ENCODE measurements at regions not wholly inside any gene's neighbourhood (a gene's known extent, or its start where the extent isn't known, plus 50 kb on each side); places are given as distances from the start of the nearest gene placed in this dataset.
"Not testable (repeated sequence)": the region's sequence is repeated elsewhere in the genome, so short reads cannot be mapped to it uniquely, and the experiment has no call there.

- H3K27ac ChIP-seq = no peak overlapping the region
- no peaks in the 10 kb centered on the region for H3K4me1 ChIP-seq
- H3K4me3 ChIP-seq = no peak overlapping the region
- H3K36me3 ChIP-seq = no peaks in the 10 kb centered on the region
- H3K9me3 ChIP-seq = no peaks in the 10 kb centered on the region
- no peak for DNase-seq (ENCODE audit: low spot score in 2 of 2)
- H3K27me3 ChIP-seq = no peaks in the 10 kb centered on the region
- intact Hi-C loops (cut with DNase I; ENCODE audit: low total_unique reads) = no loop called here
- TF ChIP-seq CTCF (IDR thresholded peaks at IDR 0.05) (no peak), POLR2A (IDR thresholded peaks at IDR 0.05) (no peak), POLR2AphosphoS5 (IDR thresholded peaks at IDR 0.05) (no peak)
Observed at GRCh38 chr6:112881027-112881426, 533.9 kb downstream of the RFPL4B start.

GRCh38 chr6:112881828-112882780 is 535.0 kb downstream of the RFPL4B start:
- H3K36me3 ChIP-seq = no peaks in the 10 kb centered on the region
- no peak for TF ChIP-seq POLR2AphosphoS5 (IDR thresholded peaks at IDR 0.05)
- TF ChIP-seq POLR2A (IDR thresholded peaks at IDR 0.05) = no peak
- no peak for TF ChIP-seq CTCF (IDR thresholded peaks at IDR 0.05)
- DNase-seq (ENCODE audit: low spot score in 2 of 2) = no peak
- H3K27ac ChIP-seq = no peak overlapping the region
- H3K4me3 ChIP-seq = no peak overlapping the region
- intact Hi-C loops (cut with DNase I; ENCODE audit: low total_unique reads) = no loop called here
- no peaks in the 10 kb centered on the region for H3K9me3 ChIP-seq
- H3K4me1 ChIP-seq = no peaks in the 10 kb centered on the region
- H3K27me3 ChIP-seq = no peaks in the 10 kb centered on the region

GRCh38 chr6:112883095-112883494 is 536.0 kb downstream of the RFPL4B start:
- H3K36me3 ChIP-seq = no peaks in the 10 kb centered on the region
- H3K27me3 ChIP-seq = no peaks in the 10 kb centered on the region
- H3K27ac ChIP-seq = no peak overlapping the region
- no peaks in the 10 kb centered on the region for H3K4me1 ChIP-seq
- intact Hi-C loops (cut with DNase I; ENCODE audit: low total_unique reads) = no loop called here
- TF ChIP-seq POLR2A (IDR thresholded peaks at IDR 0.05) (no peak), CTCF (IDR thresholded peaks at IDR 0.05) (no peak), POLR2AphosphoS5 (IDR thresholded peaks at IDR 0.05) (no peak)
- H3K4me3 ChIP-seq = no peak overlapping the region
- no peaks in the 10 kb centered on the region for H3K9me3 ChIP-seq
- DNase-seq (ENCODE audit: low spot score in 2 of 2) = no peak

- H3K9me3 ChIP-seq = no peaks in the 10 kb centered on the region
- H3K36me3 ChIP-seq = no peaks in the 10 kb centered on the region
- no peak overlapping the region for H3K4me3 ChIP-seq
- H3K27me3 ChIP-seq = no peaks in the 10 kb centered on the region
- DNase-seq (ENCODE audit: low spot score in 2 of 2) = no peak
- H3K27ac ChIP-seq = no peak overlapping the region
- intact Hi-C loops (cut with DNase I; ENCODE audit: low total_unique reads) = no loop called here
- H3K4me1 ChIP-seq = no peaks in the 10 kb centered on the region
- no peak for TF ChIP-seq CTCF (IDR thresholded peaks at IDR 0.05)
- TF ChIP-seq POLR2A (IDR thresholded peaks at IDR 0.05) = no peak
Observed at GRCh38 chr6:112886415-112886814, 539.3 kb downstream of the RFPL4B start.

- H3K9me3 ChIP-seq; H3K4me1 ChIP-seq; H3K4me3 ChIP-seq; DNase-seq (ENCODE audit: low spot score in 2 of 2); H3K27ac ChIP-seq; H3K36me3 ChIP-seq; H3K27me3 ChIP-seq; intact Hi-C loops (cut with DNase I; ENCODE audit: low total_unique reads): not testable (repeated sequence)
Observed at GRCh38 chr6:112887424-112887823, 540.3 kb downstream of the RFPL4B start.
